MM.1S (cell line): ENCODE measurements at regions not wholly inside any gene's neighbourhood (a gene's known extent, or its start where the extent isn't known, plus 50 kb on each side); places are given as distances from the start of the nearest gene placed in this dataset.

Experiments used
- DNase-seq: peaks from one replicate; pipeline ENCODE4 v3.0.0-alpha.2; 2015
- H2AFZ ChIP-seq: fragments of 300-600 bp; sonication (generic); 2 replicates; pipeline ENCODE4 v1.6.0; 2016; ENCODE audit warnings: antibody characterized with exemption, low read length
- H3F3A ChIP-seq: fragments of 300-600 bp; sonication (generic); 2 replicates; pipeline ENCODE4 v1.6.1; 2016; ENCODE audit warnings: mild to moderate bottlenecking, antibody characterized with exemption, low read length, moderate library complexity, mixed read lengths; ENCODE audit not compliant: insufficient read depth
- H3K27ac ChIP-seq: fragments of 300-600 bp; sonication (generic); 2 replicates; pipeline ENCODE4 v1.5.1; 2016; ENCODE audit warnings: mild to moderate bottlenecking, low read length
- H3K27me3 ChIP-seq: fragments of 300-600 bp; sonication (generic); replicated peaks from 2 replicates; pipeline ENCODE4 v1.6.0; 2016; ENCODE audit warnings: low read length; ENCODE audit not compliant: insufficient read depth
- H3K36me3 ChIP-seq: fragments of 300-600 bp; sonication (generic); replicated peaks from 2 replicates; pipeline ENCODE4 v1.6.1; 2016; ENCODE audit warnings: mild to moderate bottlenecking, low read length, mixed read lengths; ENCODE audit not compliant: insufficient read depth
- H3K4me1 ChIP-seq: fragments of 300-600 bp; sonication (generic); 2 replicates; pipeline ENCODE4 v1.6.1; 2016; ENCODE audit warnings: low read length, mixed read lengths
- H3K4me2 ChIP-seq: fragments of 300-600 bp; sonication (generic); 2 replicates; pipeline ENCODE4 v1.6.0; 2016; ENCODE audit warnings: low read depth, low read length
- H3K4me3 ChIP-seq: fragments of 300-600 bp; sonication (generic); 2 replicates; pipeline ENCODE4 v1.5.1; 2016; ENCODE audit warnings: low read length, mixed read lengths
- H3K79me2 ChIP-seq: fragments of 300-600 bp; sonication (generic); 2 replicates; pipeline ENCODE4 v1.6.1; 2016; ENCODE audit warnings: mixed run types, low read length, mixed read lengths
- H3K9ac ChIP-seq: fragments of 300-600 bp; sonication (generic); 2 replicates; pipeline ENCODE4 v1.6.1; 2016; ENCODE audit warnings: low read length, mixed read lengths
- H3K9me2 ChIP-seq: fragments of 300-600 bp; sonication (generic); replicated peaks from 2 replicates; pipeline ENCODE4 v1.6.1; 2016; ENCODE audit warnings: mild to moderate bottlenecking, low read length, mixed read lengths; ENCODE audit not compliant: insufficient read depth
- H3K9me3 ChIP-seq: fragments of 300-600 bp; sonication (generic); replicated peaks from 2 replicates; pipeline ENCODE4 v1.6.1; 2016; ENCODE audit warnings: mild to moderate bottlenecking, low read length, mixed read lengths; ENCODE audit not compliant: insufficient read depth
- H4K20me1 ChIP-seq: fragments of 300-600 bp; sonication (generic); 2 replicates; pipeline ENCODE4 v1.6.1; 2016; ENCODE audit warnings: mild to moderate bottlenecking, low read length, moderate library complexity, mixed read lengths; ENCODE audit not compliant: insufficient read depth
- CTCF ChIP-seq: fragments of 300-600 bp; sonication (generic); IDR thresholded peaks from 2 replicates; pipeline ENCODE4 v1.5.1; 2016; ENCODE audit warnings: antibody characterized with exemption, low read length, mixed read lengths
- EZH2 ChIP-seq: fragments of 300-600 bp; sonication (generic); optimal IDR thresholded peaks from 2 replicates; pipeline ENCODE3; 2017; ENCODE audit warnings: low read depth, mild to moderate bottlenecking, antibody characterized with exemption, low read length, mixed read lengths
- EZH2phosphoT487 ChIP-seq: fragments of 300-600 bp; sonication (generic); IDR thresholded peaks from 2 replicates; pipeline ENCODE4 v1.6.1; 2018; ENCODE audit warnings: antibody characterized with exemption, low read length

- Histone ChIP-seq H3K36me3 (no peaks in the 10 kb centered on the region), H3K9ac (no peak overlapping the region), H3K27me3 (no peaks in the 10 kb centered on the region), H3K27ac (no peak overlapping the region), H3K9me2 (no peaks in the 10 kb centered on the region), H4K20me1 (no peaks in the 10 kb centered on the region), H3K79me2 (no peaks in the 10 kb centered on the region), H3K4me3 (no peak overlapping the region), H3F3A (no peaks in the 10 kb centered on the region), H3K4me1 (no peaks in the 10 kb centered on the region), H3K9me3 (no peaks in the 10 kb centered on the region), H3K4me2 (no peak overlapping the region), H2AFZ (no peak overlapping the region)
- DNase-seq, result no peak
- no peak for TF ChIP-seq CTCF
- no peak for TF ChIP-seq EZH2phosphoT487
- no peak for TF ChIP-seq EZH2
Measured at GRCh38 chr5:174356536-174356935, 311.0 kb downstream of the NSG2 start.

GRCh38 chr5:174358276-174358675, 312.8 kb downstream of the NSG2 start:
- Histone ChIP-seq H3K9me2 (no peaks in the 10 kb centered on the region), H4K20me1 (no peaks in the 10 kb centered on the region), H3K9me3 (no peaks in the 10 kb centered on the region), H3K27ac (no peak overlapping the region), H3K36me3 (no peaks in the 10 kb centered on the region), H3K4me3 (no peak overlapping the region), H3K4me2 (no peak overlapping the region), H3K79me2 (no peaks in the 10 kb centered on the region), H3K9ac (no peak overlapping the region), H2AFZ (no peak overlapping the region), H3K27me3 (no peaks in the 10 kb centered on the region), H3F3A (no peaks in the 10 kb centered on the region), H3K4me1 (no peaks in the 10 kb centered on the region)
- no peak for DNase-seq
- TF ChIP-seq CTCF (no peak), EZH2 (no peak), EZH2phosphoT487 (no peak)

GRCh38 chr5:174359071-174359470, 313.6 kb downstream of the NSG2 start:
- no peak overlapping the region for H3K27ac ChIP-seq

More at GRCh38 chr5:174359071-174359470, 313.6 kb downstream of the NSG2 start:
- no peak overlapping the region for H3K9ac ChIP-seq
- H4K20me1 ChIP-seq, result no peaks in the 10 kb centered on the region
- no peak for DNase-seq
- TF ChIP-seq EZH2, result no peak
- no peak for TF ChIP-seq CTCF
- no peak for TF ChIP-seq EZH2phosphoT487
- no peaks in the 10 kb centered on the region for H3K9me3 ChIP-seq
- no peaks in the 10 kb centered on the region for H3K27me3 ChIP-seq
- no peak overlapping the region for H2AFZ ChIP-seq
- no peaks in the 10 kb centered on the region for H3K36me3 ChIP-seq
- H3K9me2 ChIP-seq, result no peaks in the 10 kb centered on the region
- no peaks in the 10 kb centered on the region for H3K79me2 ChIP-seq
- no peak overlapping the region for H3K4me2 ChIP-seq
- no peaks in the 10 kb centered on the region for H3K4me1 ChIP-seq
- H3K4me3 ChIP-seq, result no peak overlapping the region
- H3F3A ChIP-seq, result no peaks in the 10 kb centered on the region
